ENCODE measurements at regions not wholly inside any gene's neighbourhood (a gene's known extent, or its start where the extent isn't known, plus 50 kb on each side); places are given as distances from the start of the nearest gene placed in this dataset.

DNA sequence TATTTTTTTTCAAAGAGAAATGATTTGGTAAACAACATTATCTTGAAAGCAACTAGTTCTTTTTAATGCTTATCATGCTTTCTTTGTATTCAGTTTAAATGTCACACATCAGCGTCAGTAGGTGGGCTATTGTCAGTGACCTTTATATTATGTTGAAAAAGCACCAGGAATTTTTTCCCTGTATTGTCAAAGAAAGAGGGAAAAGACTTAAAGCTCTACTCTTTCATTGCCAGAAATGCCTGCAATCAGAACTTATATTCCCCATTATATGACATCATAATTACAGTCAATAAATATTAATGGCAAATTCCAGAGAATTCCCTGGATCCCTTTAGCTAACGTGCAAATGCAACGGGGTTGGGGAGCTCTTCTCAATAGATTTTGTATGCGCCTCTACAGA, 353.9 kb downstream of the CDH2 start:
- TF ChIP-seq, protein P1, sequence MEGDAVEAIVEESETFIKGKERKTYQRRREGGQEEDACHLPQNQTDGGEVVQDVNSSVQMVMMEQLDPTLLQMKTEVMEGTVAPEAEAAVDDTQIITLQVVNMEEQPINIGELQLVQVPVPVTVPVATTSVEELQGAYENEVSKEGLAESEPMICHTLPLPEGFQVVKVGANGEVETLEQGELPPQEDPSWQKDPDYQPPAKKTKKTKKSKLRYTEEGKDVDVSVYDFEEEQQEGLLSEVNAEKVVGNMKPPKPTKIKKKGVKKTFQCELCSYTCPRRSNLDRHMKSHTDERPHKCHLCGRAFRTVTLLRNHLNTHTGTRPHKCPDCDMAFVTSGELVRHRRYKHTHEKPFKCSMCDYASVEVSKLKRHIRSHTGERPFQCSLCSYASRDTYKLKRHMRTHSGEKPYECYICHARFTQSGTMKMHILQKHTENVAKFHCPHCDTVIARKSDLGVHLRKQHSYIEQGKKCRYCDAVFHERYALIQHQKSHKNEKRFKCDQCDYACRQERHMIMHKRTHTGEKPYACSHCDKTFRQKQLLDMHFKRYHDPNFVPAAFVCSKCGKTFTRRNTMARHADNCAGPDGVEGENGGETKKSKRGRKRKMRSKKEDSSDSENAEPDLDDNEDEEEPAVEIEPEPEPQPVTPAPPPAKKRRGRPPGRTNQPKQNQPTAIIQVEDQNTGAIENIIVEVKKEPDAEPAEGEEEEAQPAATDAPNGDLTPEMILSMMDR (IDR thresholded peaks at IDR 0.05) = no peak
- no peak for TF ChIP-seq EZH2phosphoT487 (IDR thresholded peaks at IDR 0.05)
- no peak for TF ChIP-seq EZH2 (IDR thresholded peaks at IDR 0.05)
